Lower lobe of right lung (tissue), 2 donors: ENCODE measurements at regions not wholly inside any gene's neighbourhood (a gene's known extent, or its start where the extent isn't known, plus 50 kb on each side); places are given as distances from the start of the nearest gene placed in this dataset.

ENCODE experiments used
- ATAC-seq, 2 donors: fragments of 200-7000 bp; cut with Tn5 transposase; one replicate each; pipeline ENCODE4 v1.9.1; 2020 to 2022; ENCODE audit warnings: mild to moderate bottlenecking in 2 of 2, moderate library complexity in 2 of 2
- DNase-seq: peaks from one replicate; pipeline ENCODE4 v3.0.0-alpha.2; 2020
- H3K27ac ChIP-seq: fragments of 200-600 bp; one replicate; pipeline ENCODE4 v1.8.0; 2022
- H3K27me3 ChIP-seq: fragments of 200-600 bp; one replicate; pipeline ENCODE4 v1.8.0; 2022; ENCODE audit warnings: low read depth
- H3K36me3 ChIP-seq: fragments of 200-600 bp; one replicate; pipeline ENCODE4 v1.8.0; 2022; ENCODE audit warnings: mild to moderate bottlenecking
- H3K4me1 ChIP-seq: fragments of 200-600 bp; one replicate; pipeline ENCODE4 v1.8.0; 2022
- H3K4me3 ChIP-seq: fragments of 200-600 bp; one replicate; pipeline ENCODE4 v1.8.0; 2022; ENCODE audit warnings: mild to moderate bottlenecking
- H3K9me3 ChIP-seq: fragments of 200-600 bp; one replicate; pipeline ENCODE4 v1.8.0; 2022
- intact Hi-C: fragments of 100-400 bp; cut with DNase I; formaldehyde crosslinking; loops from one replicate; pipeline ENCODE4 v1.11.0; 2022
- TF ChIP-seq, protein P1 (sequence below): fragments of 200-600 bp; IDR thresholded peaks from one replicate; pipeline ENCODE4 v1.8.0; 2022; ENCODE audit warnings: antibody characterized with exemption, mild to moderate bottlenecking
- donor health status: DM: no; HTN: yes; CAD: no; lungs with severe emphysema.

DNA sequence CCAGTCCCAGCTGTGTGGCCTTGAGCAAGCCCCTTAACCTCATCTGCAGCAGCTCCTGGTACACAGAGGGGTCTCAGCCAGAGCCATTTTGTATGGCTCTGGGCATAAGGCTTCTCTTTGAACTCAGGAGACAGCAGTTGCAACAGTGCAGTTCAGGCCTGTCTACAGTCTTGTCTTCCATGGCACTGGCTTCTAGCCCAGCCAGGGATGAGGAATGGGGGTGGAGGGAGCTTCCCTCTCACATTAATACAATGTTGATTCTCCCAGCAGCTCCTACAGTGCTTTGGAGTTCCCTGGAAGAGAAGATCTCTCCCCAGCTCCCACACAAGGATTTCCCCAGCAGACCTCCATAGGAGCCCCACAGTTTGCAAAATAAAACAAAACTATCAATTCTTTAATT lies 350.2 kb downstream of the BUD13 start:
- H3K9me3 ChIP-seq: no peaks in the 10 kb centered on the region
- intact Hi-C loops: no loop called here
- peaks cover under 1% of the 10 kb centered on the region for H3K4me1 ChIP-seq
- no peak overlapping the region for H3K4me3 ChIP-seq
- TF ChIP-seq, protein P1, sequence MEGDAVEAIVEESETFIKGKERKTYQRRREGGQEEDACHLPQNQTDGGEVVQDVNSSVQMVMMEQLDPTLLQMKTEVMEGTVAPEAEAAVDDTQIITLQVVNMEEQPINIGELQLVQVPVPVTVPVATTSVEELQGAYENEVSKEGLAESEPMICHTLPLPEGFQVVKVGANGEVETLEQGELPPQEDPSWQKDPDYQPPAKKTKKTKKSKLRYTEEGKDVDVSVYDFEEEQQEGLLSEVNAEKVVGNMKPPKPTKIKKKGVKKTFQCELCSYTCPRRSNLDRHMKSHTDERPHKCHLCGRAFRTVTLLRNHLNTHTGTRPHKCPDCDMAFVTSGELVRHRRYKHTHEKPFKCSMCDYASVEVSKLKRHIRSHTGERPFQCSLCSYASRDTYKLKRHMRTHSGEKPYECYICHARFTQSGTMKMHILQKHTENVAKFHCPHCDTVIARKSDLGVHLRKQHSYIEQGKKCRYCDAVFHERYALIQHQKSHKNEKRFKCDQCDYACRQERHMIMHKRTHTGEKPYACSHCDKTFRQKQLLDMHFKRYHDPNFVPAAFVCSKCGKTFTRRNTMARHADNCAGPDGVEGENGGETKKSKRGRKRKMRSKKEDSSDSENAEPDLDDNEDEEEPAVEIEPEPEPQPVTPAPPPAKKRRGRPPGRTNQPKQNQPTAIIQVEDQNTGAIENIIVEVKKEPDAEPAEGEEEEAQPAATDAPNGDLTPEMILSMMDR: no peak
- DNase-seq: no peak
- no peaks in the 10 kb centered on the region for H3K27me3 ChIP-seq
- no peak for ATAC-seq
- H3K27ac ChIP-seq: no peak overlapping the region
- H3K36me3 ChIP-seq: no peaks in the 10 kb centered on the region

GRCh38 chr11:116421529-116422185 lies 351.1 kb downstream of the BUD13 start:
- DNase-seq (no peak), ATAC-seq (no peak)
- H3K27me3 ChIP-seq: no peaks in the 10 kb centered on the region
- intact Hi-C loops: no loop called here
- no peak overlapping the region for H3K4me3 ChIP-seq
- H3K4me1 ChIP-seq: no peaks in the 10 kb centered on the region
- H3K9me3 ChIP-seq: no peaks in the 10 kb centered on the region
- no peaks in the 10 kb centered on the region for H3K36me3 ChIP-seq
- TF ChIP-seq, protein P1: no peak
- H3K27ac ChIP-seq: no peak overlapping the region

- TF ChIP-seq, protein P1: no peak
- no peak for ATAC-seq
Observed at GRCh38 chr11:116420770-116421528, 351.8 kb downstream of the BUD13 start.

DNA sequence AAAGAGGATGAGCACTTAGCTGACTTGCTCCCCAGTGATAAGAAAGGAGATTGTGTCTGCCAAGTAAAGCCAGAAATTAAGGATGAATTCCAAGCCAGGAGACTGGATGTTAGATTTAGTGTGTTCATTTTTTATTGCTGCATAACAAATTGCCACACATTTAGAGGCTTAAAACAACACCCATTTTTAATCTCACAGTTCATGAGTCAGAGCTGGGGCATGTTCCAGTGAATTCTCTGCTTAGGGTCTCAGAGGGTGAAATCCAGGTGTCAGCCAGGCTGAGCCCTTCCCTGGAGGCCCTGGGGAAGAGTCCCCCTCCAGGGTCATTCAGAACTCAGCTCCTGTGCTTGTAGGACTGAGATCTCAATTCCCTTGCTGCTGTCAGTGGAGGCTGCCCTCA lies 352.8 kb downstream of the BUD13 start:
- H3K27ac ChIP-seq: no peak overlapping the region
- H3K9me3 ChIP-seq: no peaks in the 10 kb centered on the region
- ATAC-seq (no peak), DNase-seq (no peak)
- intact Hi-C loops: no loop called here
- H3K4me1 ChIP-seq: no peaks in the 10 kb centered on the region
- TF ChIP-seq, protein P1: no peak
- H3K4me3 ChIP-seq: no peak overlapping the region
- no peaks in the 10 kb centered on the region for H3K27me3 ChIP-seq
- no peaks in the 10 kb centered on the region for H3K36me3 ChIP-seq

More at GRCh38 chr11:116420770-116421528, 351.8 kb downstream of the BUD13 start:
- intact Hi-C loops: no loop called here
- H3K9me3 ChIP-seq: no peaks in the 10 kb centered on the region
- H3K4me1 ChIP-seq: no peaks in the 10 kb centered on the region
- no peak for DNase-seq
- no peaks in the 10 kb centered on the region for H3K36me3 ChIP-seq
- H3K27ac ChIP-seq: no peak overlapping the region
- no peaks in the 10 kb centered on the region for H3K27me3 ChIP-seq
- H3K4me3 ChIP-seq: no peak overlapping the region

DNA sequence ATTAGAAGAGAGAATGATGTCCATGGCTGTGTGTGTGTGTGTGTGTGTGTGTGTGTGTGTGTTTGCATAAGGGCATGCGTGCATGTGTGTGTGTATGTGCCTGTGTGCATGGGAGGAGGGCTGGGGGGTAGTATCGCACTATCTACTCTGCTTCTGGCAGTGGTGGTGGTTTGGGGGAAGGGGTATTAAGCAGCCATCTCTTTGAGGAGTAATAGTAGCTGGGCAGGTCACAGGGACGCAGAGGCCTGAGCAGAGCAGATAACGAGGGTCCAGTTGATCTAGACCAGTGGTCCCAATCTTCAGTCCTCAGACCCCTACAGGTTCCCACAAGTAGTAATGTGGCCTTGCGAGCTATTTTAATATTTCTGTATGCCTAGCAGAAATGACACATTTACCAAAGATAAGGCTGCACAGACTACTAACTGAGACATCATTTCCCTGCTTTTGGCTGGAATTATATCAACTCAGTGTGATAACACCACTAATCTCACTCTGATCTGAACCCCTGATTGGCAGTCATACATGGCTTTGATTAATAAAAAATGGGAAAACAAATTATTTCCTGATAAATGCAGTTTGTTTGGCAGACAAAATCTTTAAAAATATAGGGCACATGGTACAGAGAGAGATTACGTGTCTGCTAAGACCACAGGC lies 354.3 kb downstream of the BUD13 start:
- Histone ChIP-seq H3K4me1 (no peaks in the 10 kb centered on the region), H3K9me3 (no peaks in the 10 kb centered on the region), H3K27ac (no peak overlapping the region), H3K4me3 (no peak overlapping the region), H3K27me3 (no peaks in the 10 kb centered on the region), H3K36me3 (no peaks in the 10 kb centered on the region)
- intact Hi-C loops: no loop called here
- DNase-seq (no peak), ATAC-seq (no peak)
- TF ChIP-seq, protein P1: no peak
